ENCODE measurements at regions not wholly inside any gene's neighbourhood (a gene's known extent, or its start where the extent isn't known, plus 50 kb on each side); places are given as distances from the start of the nearest gene placed in this dataset.

DNA sequence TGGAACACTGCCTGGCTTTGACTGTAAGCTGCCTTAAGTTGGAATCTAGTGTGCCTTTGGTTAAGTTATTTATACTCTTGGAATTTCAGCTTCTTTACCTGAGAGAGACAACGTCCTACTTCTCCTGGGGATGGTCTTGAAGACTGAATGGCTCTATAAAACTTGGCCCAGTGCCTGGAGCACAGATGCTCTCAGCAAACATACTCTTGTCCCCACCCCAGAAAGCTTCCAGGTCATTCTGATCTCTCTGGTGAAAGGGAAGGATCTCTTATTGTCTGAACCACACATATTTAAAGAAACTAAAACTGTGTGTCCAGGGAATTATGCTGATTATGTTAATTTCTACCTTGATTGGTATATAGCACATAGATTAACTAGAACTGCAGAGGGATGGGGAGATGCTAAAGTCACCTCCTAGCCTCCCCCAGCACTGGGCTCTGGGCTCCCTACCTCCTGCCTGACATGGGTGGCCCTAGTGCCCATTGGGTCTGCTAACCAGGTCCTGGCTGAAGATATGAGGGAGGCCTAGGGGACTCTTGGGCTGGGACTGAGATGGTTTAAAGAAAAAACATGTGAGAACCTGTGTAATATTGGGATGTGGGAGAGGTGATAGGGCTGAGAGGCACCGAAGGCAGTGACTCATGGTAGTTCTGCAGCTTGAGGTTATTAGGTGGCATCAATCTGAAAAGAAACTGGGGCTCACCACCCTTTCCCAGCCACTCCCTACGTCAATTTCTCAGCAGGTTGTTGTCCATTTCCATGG, 171.0 kb downstream of the RPLP1 start:
- TF ChIP-seq, protein P1, sequence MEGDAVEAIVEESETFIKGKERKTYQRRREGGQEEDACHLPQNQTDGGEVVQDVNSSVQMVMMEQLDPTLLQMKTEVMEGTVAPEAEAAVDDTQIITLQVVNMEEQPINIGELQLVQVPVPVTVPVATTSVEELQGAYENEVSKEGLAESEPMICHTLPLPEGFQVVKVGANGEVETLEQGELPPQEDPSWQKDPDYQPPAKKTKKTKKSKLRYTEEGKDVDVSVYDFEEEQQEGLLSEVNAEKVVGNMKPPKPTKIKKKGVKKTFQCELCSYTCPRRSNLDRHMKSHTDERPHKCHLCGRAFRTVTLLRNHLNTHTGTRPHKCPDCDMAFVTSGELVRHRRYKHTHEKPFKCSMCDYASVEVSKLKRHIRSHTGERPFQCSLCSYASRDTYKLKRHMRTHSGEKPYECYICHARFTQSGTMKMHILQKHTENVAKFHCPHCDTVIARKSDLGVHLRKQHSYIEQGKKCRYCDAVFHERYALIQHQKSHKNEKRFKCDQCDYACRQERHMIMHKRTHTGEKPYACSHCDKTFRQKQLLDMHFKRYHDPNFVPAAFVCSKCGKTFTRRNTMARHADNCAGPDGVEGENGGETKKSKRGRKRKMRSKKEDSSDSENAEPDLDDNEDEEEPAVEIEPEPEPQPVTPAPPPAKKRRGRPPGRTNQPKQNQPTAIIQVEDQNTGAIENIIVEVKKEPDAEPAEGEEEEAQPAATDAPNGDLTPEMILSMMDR (IDR thresholded peaks at IDR 0.05; ENCODE audit: low read length), result no peak
- TF ChIP-seq EZH2 (optimal IDR thresholded peaks at IDR 0.05; ENCODE audit: low read depth, low read length), result no peak

All from MM.1S (cell line).